HEK293 (cell line): ENCODE measurements at regions not wholly inside any gene's neighbourhood (a gene's known extent, or its start where the extent isn't known, plus 50 kb on each side); places are given as distances from the start of the nearest gene placed in this dataset.

Experiments
- ZNF530 ChIP-seq: fragments of 450-650 bp; formaldehyde crosslinking; IDR thresholded peaks from 2 replicates; pipeline ENCODE4 v1.5.1; 2016; ENCODE audit warnings: low read depth, missing biosample characterization, missing genetic modification characterization
- TF ChIP-seq, protein P1 (sequence below): fragments of 450-650 bp; formaldehyde crosslinking; IDR thresholded peaks from 2 replicates; pipeline ENCODE4 v1.5.1; 2016; ENCODE audit warnings: missing biosample characterization, missing genetic modification characterization
- TF ChIP-seq, protein P2 (sequence below): fragments of 450-650 bp; formaldehyde crosslinking; IDR thresholded peaks from 2 replicates; pipeline ENCODE4 v1.5.1; 2017; ENCODE audit warnings: missing biosample characterization, mild to moderate bottlenecking, missing genetic modification characterization, moderate library complexity

DNA sequence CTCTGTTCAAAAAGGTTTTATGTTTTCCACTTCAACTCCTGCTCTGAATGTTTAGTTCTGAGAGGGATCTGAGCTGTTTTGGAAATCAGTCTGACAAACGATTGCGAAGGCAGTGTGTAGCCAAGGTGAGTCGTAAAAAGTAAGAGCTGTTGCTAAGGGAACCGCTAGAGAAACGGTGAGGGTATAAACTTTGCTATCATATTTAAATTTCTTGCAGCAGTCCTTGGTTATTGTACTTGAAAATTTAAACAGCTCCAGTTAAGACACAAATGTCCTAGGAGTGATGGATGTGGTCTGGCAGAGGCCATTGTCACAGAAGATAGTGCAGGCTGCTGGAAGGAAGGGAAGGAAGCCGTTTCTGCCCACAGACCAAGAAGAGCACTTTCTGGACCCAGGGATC is 64.9 kb upstream of the CITED2 start:
- TF ChIP-seq, protein P1, sequence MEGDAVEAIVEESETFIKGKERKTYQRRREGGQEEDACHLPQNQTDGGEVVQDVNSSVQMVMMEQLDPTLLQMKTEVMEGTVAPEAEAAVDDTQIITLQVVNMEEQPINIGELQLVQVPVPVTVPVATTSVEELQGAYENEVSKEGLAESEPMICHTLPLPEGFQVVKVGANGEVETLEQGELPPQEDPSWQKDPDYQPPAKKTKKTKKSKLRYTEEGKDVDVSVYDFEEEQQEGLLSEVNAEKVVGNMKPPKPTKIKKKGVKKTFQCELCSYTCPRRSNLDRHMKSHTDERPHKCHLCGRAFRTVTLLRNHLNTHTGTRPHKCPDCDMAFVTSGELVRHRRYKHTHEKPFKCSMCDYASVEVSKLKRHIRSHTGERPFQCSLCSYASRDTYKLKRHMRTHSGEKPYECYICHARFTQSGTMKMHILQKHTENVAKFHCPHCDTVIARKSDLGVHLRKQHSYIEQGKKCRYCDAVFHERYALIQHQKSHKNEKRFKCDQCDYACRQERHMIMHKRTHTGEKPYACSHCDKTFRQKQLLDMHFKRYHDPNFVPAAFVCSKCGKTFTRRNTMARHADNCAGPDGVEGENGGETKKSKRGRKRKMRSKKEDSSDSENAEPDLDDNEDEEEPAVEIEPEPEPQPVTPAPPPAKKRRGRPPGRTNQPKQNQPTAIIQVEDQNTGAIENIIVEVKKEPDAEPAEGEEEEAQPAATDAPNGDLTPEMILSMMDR (tag by site-specific recombination), result no peak
- TF ChIP-seq, protein P2, sequence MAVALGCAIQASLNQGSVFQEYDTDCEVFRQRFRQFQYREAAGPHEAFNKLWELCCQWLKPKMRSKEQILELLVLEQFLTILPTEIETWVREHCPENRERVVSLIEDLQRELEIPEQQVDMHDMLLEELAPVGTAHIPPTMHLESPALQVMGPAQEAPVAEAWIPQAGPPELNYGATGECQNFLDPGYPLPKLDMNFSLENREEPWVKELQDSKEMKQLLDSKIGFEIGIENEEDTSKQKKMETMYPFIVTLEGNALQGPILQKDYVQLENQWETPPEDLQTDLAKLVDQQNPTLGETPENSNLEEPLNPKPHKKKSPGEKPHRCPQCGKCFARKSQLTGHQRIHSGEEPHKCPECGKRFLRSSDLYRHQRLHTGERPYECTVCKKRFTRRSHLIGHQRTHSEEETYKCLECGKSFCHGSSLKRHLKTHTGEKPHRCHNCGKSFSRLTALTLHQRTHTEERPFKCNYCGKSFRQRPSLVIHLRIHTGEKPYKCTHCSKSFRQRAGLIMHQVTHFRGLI (tag by site-specific recombination), result no peak
- no peak for TF ChIP-seq ZNF530 (tag by site-specific recombination)
